HepG2 (cell line): ENCODE measurements at regions not wholly inside any gene's neighbourhood (a gene's known extent, or its start where the extent isn't known, plus 50 kb on each side); places are given as distances from the start of the nearest gene placed in this dataset.

Experiments
- ATAC-seq: fragments of 200-7000 bp; cut with Tn5 transposase; 3 replicates; pipeline ENCODE4 v1.9.1; 2020; ENCODE audit warnings: mild to moderate bottlenecking, moderate library complexity
- BruUV-seq: library from RNA; stranded (reverse); fragments of 400-500 nt; replicated peaks from 2 replicates; lab custom pipeline; 2021; lab: Mats Ljungman, UMichigan
- CTCF ChIA-PET: fragments of 300-600 bp; formaldehyde crosslinking; extraction: SDS; loops from one replicate; lab custom pipeline; 2021; ENCODE audit warnings: low total read pairs, inconsistent platforms, low intra/inter-chr PET ratio; lab: Yijun Ruan, JAX
- POLR2A ChIA-PET: fragments of 350-600 bp; sonication (Branson Sonifier 250); formaldehyde crosslinking; loops from one replicate; lab custom pipeline; 2020; ENCODE audit warnings: antibody characterized with exemption, inconsistent platforms; lab: Yijun Ruan, JAX
- DNase-seq: peaks from one replicate; pipeline ENCODE4 v3.0.0-alpha.2; 2015; ENCODE audit warnings: low spot score
- FAIRE-seq: peaks from 3 replicates; lab custom pipeline; 2011; peaks lifted over from hg19 to GRCh38; lab: Jason Lieb, UNC
- H2AFZ ChIP-seq: one replicate; pipeline ENCODE4 v1.6.1; 2011; ENCODE audit warnings: low read length, inconsistent platforms
- H3K27ac ChIP-seq: fragments of 300-600 bp; 3 replicates; pipeline ENCODE4 v1.8.0; 2011; ENCODE audit warnings: mixed run types, mild to moderate bottlenecking, mixed read lengths, low read length, inconsistent platforms; ENCODE audit not compliant: insufficient read depth; ENCODE audit errors: extremely low read length
- H3K27me3 ChIP-seq, 2 experiments: fragments of 200-600 bp in 1 of 2; 2 replicates in 1 of 2; 3 replicates in 1 of 2; pipeline versions ENCODE4 v1.6.0 to v1.8.0; 2011; ENCODE audit warnings: low read length in 2 of 2, mild to moderate bottlenecking in 2 of 2, moderate library complexity in 2 of 2, inconsistent platforms in 1 of 2; ENCODE audit not compliant: insufficient read depth in 2 of 2, control insufficient read depth in 1 of 2
- H3K36me3 ChIP-seq, 2 experiments: fragments of 200-600 bp in 1 of 2; replicated peaks in 1 of 2; 2 replicates in 1 of 2; 3 replicates in 1 of 2; pipeline versions ENCODE4 v1.5.1 to v1.8.0; 2011; ENCODE audit warnings: low read length in 2 of 2, inconsistent platforms in 1 of 2; ENCODE audit not compliant: insufficient read depth in 2 of 2, control insufficient read depth in 1 of 2
- H3K4me1 ChIP-seq: 2 replicates; pipeline ENCODE4 v1.5.1; 2012; ENCODE audit warnings: low read length, inconsistent platforms; ENCODE audit not compliant: insufficient read depth
- H3K4me2 ChIP-seq: 2 replicates; pipeline ENCODE4 v1.6.0; 2011; ENCODE audit warnings: low read depth, low read length, inconsistent platforms
- H3K4me3 ChIP-seq, 3 experiments: fragments of 200-600 bp in 1 of 3; sonication (generic), shearing (Covaris generic) in 1 of 3; replicated peaks in 1 of 3; 2 replicates each; pipeline ENCODE4 v1.5.1; 2011 to 2016; ENCODE audit warnings: low read length in 3 of 3, inconsistent platforms in 2 of 3, low read depth in 2 of 3, mild to moderate bottlenecking in 2 of 3, control low read depth in 1 of 3, mixed read lengths in 1 of 3; ENCODE audit not compliant: insufficient read depth in 1 of 3
- H3K79me2 ChIP-seq: one replicate; pipeline ENCODE4 v1.6.1; 2011; ENCODE audit warnings: low read length, inconsistent platforms; ENCODE audit not compliant: insufficient read depth
- H3K9ac ChIP-seq: 2 replicates; pipeline ENCODE4 v1.6.0; 2011; ENCODE audit warnings: mild to moderate bottlenecking, low read depth, low read length, inconsistent platforms; ENCODE audit not compliant: insufficient read depth
- H3K9me3 ChIP-seq: 2 replicates; pipeline ENCODE4 v1.5.1; 2012; ENCODE audit warnings: mild to moderate bottlenecking, low read length
- H4K20me1 ChIP-seq: 2 replicates; pipeline ENCODE4 v1.6.0; 2011; ENCODE audit warnings: inconsistent platforms, mild to moderate bottlenecking, low read length, moderate library complexity; ENCODE audit not compliant: insufficient read depth
- ONECUT2 ChIP-seq: sonication (generic); formaldehyde crosslinking; IDR thresholded peaks from 2 replicates; pipeline ENCODE4 v1.4.0; 2020; ENCODE audit warnings: missing genetic modification reagents
- PCBP1 ChIP-seq: fragments of 200-400 bp; formaldehyde crosslinking; IDR thresholded peaks from 2 replicates; pipeline ENCODE4 v1.6.1; 2017; ENCODE audit warnings: mild to moderate bottlenecking, low read depth, low read length, borderline replicate concordance
- RXRA ChIP-seq: sonication (generic); formaldehyde crosslinking; IDR thresholded peaks from 2 replicates; pipeline ENCODE4 v1.5.1; 2020; ENCODE audit warnings: missing genetic modification reagents
- SAFB2 ChIP-seq: sonication (generic); formaldehyde crosslinking; IDR thresholded peaks from 2 replicates; pipeline ENCODE4 v1.5.1; 2020; ENCODE audit warnings: missing genetic modification reagents, low read depth, mild to moderate bottlenecking, borderline replicate concordance
- THAP11 ChIP-seq: IDR thresholded peaks from 2 replicates; pipeline ENCODE4 v1.6.1; 2016; ENCODE audit warnings: missing biosample characterization, missing genetic modification reagents
- ZBTB1 ChIP-seq: sonication (generic); formaldehyde crosslinking; IDR thresholded peaks from 2 replicates; pipeline ENCODE4 v1.4.0; 2020; ENCODE audit warnings: missing genetic modification reagents, borderline replicate concordance
- ZBTB3 ChIP-seq: sonication (generic); formaldehyde crosslinking; IDR thresholded peaks from 2 replicates; pipeline ENCODE4 v1.4.0; 2020; ENCODE audit warnings: low read depth, mild to moderate bottlenecking, moderate library complexity, missing genetic modification reagents, borderline replicate concordance
- ZBTB8A ChIP-seq: sonication (generic); formaldehyde crosslinking; IDR thresholded peaks from 2 replicates; pipeline ENCODE4 v1.4.0; 2020; ENCODE audit warnings: mild to moderate bottlenecking, low read depth, missing genetic modification reagents, borderline replicate concordance
- ZGPAT ChIP-seq: IDR thresholded peaks from 2 replicates; pipeline ENCODE4 v1.6.1; 2016; ENCODE audit warnings: mild to moderate bottlenecking
- ZNF331 ChIP-seq: sonication (generic); formaldehyde crosslinking; IDR thresholded peaks from 2 replicates; pipeline ENCODE4 v1.4.0; 2020; ENCODE audit warnings: missing genetic modification reagents
- ZNF33B ChIP-seq: sonication (generic); formaldehyde crosslinking; IDR thresholded peaks from 2 replicates; pipeline ENCODE4 v1.5.1; 2020; ENCODE audit warnings: mild to moderate bottlenecking, missing genetic modification reagents
- ZNF619 ChIP-seq: sonication (generic); formaldehyde crosslinking; IDR thresholded peaks from 2 replicates; pipeline ENCODE4 v1.4.0; 2020; ENCODE audit warnings: mild to moderate bottlenecking, missing genetic modification reagents
- ZNF776 ChIP-seq: sonication (generic); formaldehyde crosslinking; IDR thresholded peaks from 2 replicates; pipeline ENCODE4 v1.4.0; 2020; ENCODE audit warnings: mild to moderate bottlenecking, missing genetic modification reagents
- WGBS: methylation state at CpG from one replicate; pipeline ENCODE4 v1.1.6; 2017; ENCODE audit warnings: low lambda C conversion rate; 5-methylcytosine and 5-hydroxymethylcytosine counted together
- in situ Hi-C: cut with HindIII; loops from 2 replicates; pipeline ENCODE4 v1.10.0; 2017; ENCODE audit warnings: low pct_unique_long_range_greater_than_20kb; ENCODE audit not compliant: extremely low pct_ligation_motif_present
- intact Hi-C: fragments of 100-400 bp; cut with micrococcal nuclease; formaldehyde crosslinking; loops from one replicate; pipeline ENCODE4 v1.10.0; 2022; ENCODE audit not compliant: unreplicated experiment
- TF ChIP-seq, protein P1 (sequence below): sonication (generic); formaldehyde crosslinking; IDR thresholded peaks from 2 replicates; pipeline ENCODE4 v1.8.0; 2022; ENCODE audit warnings: missing genetic modification reagents, low read depth, mild to moderate bottlenecking, borderline replicate concordance

- H2AFZ ChIP-seq: no peak overlapping the region
- H3K9me3 ChIP-seq: no peaks in the 10 kb centered on the region
- H3K9ac ChIP-seq: no peak overlapping the region
- TF ChIP-seq ZNF619 (no peak), THAP11 (CRISPR knock-in tag) (no peak), ONECUT2 (CRISPR knock-in tag) (no peak), ZNF331 (no peak), PCBP1 (no peak), ZBTB8A (no peak), ZBTB1 (CRISPR knock-in tag) (no peak), SAFB2 (CRISPR knock-in tag) (no peak), ZBTB3 (CRISPR knock-in tag) (no peak), RXRA (CRISPR knock-in tag) (no peak), ZNF776 (CRISPR knock-in tag) (no peak), ZNF33B (CRISPR knock-in tag) (no peak), ZGPAT (CRISPR knock-in tag) (no peak)
- TF ChIP-seq, protein P1, sequence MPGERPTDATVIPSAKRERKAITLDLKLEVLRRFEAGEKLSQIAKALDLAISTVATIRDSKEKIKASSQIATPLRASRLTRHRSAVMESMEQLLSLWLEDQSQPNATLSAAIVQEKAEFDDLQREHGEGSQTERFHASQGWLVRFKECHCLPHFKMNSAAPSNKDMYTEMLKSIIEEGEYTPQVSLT (CRISPR knock-in tag): no peak
- H4K20me1 ChIP-seq: no peaks in the 10 kb centered on the region
- no TSS peak for BruUV-seq
- in situ Hi-C loops: loop anchor here (5.0 kb wide), 1 partner anchor 905 kb away; no protein-coding TSS in a partner anchor
- intact Hi-C loops: loop anchor here (1.0 to 2.0 kb wide), 6 partner anchors 408 to 947 kb away; no protein-coding TSS in a partner anchor
- no peaks in the 10 kb centered on the region for H3K36me3 ChIP-seq
- FAIRE-seq (no peak), DNase-seq (no peak), ATAC-seq (no peak)
- H3K4me1 ChIP-seq: no peaks in the 10 kb centered on the region
- peaks cover 0 to 1% of the 10 kb centered on the region in 2 experiments; a peak in 1 of 5 replicates for H3K27me3 ChIP-seq
- no peak overlapping the region for H3K27ac ChIP-seq
- H3K4me3 ChIP-seq: no peak overlapping the region
- 3% methylated on average over 2 of the region's 2 CpGs for WGBS
- no peak overlapping the region for H3K4me2 ChIP-seq
- H3K79me2 ChIP-seq: no peaks in the 10 kb centered on the region
- ChIA-PET POLR2A (no interaction called here), CTCF (interaction anchor here (1.5 to 3.1 kb wide), 3 partner anchors 898 to 943 kb away, joined by 6 to 32 read pairs (median 28); no protein-coding TSS in a partner anchor)
Measured at GRCh38 chr5:87781976-87782375, 369.2 kb upstream of the CCNH start.
